Muscle of arm (tissue), 1 donor: ENCODE measurements at regions not wholly inside any gene's neighbourhood (a gene's known extent, or its start where the extent isn't known, plus 50 kb on each side); places are given as distances from the start of the nearest gene placed in this dataset.

Experiments
- DNase-seq: peaks from one replicate; pipeline ENCODE4 v3.0.0-alpha.2; 2013

- no peak for DNase-seq
These were observed 156.2 kb upstream of the UMPS start for GRCh38 chr3:124574012-124574411.

GRCh38 chr3:124576565-124577493 is 153.4 kb upstream of the UMPS start:
- no peak for DNase-seq

DNA sequence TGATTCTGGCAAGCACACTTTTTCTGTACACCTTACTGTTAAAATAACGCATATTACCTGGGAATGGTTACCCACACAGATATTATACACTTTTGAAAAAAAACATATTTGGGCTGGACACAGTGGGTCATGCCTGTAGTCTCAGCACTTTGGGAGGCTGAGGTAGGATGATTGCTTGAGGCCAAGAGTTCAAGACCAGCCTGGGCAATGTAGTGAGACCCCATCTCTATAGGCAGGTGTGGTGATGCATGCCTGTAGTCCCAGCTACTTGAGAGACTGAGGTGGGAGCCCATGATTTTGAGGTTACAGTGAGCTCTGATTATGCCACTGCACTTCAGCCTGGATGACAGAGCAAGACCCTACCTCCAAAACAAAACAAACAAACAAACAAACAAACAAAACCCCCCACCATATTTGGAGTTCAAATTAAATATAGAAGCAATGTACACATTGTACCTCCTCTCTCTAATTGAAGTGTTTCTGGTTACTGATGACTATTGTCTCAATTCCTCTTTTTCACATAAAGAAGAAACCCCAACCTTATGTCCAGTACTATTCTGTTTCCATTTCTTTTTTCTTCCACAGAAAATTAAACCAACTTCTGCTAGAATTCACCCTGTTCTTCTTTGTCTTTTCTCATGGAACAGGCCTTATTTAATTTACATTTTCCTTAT is 152.6 kb upstream of the UMPS start:
- no peak for DNase-seq

DNA sequence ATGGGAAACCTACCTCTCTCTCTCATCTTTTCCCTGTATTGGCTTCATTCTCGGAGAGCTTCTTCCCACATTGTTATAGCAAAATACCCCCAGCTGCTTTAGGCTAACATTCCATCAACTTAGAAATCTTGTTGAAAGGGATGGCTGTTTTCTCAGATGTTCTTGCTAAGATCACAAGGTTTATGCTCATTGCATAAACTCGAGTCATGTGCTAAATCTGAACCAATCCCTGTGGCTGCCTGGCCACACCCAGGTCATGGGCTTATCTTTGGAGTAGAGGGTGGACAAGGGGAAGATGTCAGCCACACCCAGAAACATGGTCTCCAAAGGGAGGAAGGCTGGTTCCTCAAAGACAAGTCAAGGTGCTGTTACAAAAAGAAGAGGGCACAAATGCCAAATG is 150.6 kb upstream of the UMPS start:
- DNase-seq, result no peak

GRCh38 chr3:124582196-124582595 is 148.1 kb upstream of the UMPS start:
- no peak for DNase-seq

DNA sequence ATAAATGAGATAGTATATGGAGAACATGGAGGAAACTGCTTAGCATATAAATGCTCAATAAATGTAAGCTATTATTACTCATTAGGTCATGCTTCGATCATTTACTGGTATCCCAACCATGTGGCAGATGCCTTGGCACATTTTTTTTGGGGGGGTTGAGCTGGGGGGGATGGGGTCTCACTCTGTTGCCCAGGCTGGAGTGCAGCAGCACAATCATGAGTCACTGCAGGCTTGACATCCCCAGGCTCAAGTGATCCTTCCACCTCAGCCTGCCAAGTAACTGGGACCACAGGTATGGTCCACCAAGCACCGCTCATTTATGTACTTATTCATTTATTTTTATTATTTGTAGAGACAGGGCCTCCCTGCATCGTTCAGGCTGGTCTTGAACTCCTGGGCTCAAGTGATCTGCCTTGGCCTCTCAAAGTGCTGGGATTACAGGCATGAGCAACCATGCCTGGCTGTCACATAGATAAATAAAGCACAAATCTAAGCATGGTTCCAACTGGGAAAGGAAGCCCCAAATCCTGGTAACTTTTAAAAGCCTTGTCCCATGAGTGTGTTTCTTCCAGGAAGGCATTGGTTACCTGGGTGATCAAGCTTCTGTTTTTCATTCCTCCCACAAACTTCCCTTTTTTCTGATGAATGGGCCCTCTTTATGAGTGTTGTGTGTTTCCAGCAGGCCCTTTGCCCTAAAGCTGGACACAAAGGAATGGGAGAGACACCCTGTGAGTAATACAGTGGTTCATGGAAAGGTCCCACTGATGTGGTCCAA is 147.4 kb upstream of the UMPS start:
- DNase-seq, result no peak

DNA sequence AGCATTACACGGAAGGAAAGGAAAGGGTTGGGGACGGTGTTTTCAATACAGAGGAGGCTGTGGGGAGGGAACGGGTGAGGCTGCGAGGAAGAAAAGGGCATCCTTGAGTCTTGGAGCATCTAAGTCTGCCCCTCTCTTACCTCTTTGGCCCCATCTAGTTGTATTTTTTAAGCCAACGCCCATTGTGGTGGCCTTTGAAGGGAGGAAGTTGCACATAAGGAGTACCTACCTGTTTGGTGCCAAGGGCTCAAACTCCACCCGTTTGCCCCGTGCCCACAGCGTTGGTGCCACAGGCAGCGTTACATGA is 146.1 kb upstream of the UMPS start:
- DNase-seq, result no peak

DNA sequence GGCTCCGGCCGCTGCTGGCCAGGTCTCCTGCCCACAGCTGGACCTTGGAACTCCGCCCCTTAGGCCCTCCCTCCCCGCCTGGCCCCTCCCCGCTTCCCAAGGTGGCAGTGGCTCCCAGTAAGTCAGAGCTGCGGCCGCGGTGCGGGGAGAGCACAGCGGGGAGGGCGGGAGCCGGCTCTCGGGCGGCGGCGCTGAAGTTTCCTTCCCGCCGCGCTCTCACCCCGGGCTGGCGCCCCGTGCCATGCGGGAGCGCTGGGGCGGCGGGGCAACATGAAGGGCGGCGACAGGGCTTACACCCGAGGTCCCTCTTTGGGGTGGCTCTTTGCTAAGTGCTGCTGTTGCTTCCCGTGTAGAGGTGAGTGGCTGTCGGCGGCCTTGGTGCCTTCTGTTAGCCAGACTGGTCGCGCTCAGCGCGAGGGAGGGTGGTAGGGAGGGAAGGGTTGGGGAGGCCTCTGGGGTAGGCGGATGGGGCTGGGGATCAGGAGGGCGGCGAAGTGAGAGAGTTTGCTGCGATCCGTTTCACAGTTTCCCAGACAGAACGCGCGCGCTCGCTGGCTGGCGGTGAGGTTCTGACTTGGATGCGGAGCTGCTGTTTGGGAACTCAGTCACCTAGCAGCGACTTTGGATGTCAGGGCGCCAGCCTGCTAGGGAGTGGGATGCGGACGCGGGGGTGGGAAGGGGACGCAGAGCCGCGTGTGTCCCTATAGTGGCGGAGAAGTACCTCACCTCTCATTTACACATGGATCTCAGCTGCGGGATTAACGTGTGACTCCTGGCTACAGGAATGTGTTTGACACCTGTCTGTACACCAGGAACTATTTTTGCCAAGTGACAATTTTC is 145.5 kb upstream of the UMPS start:
- DNase-seq, result peak; percentile 35

DNA sequence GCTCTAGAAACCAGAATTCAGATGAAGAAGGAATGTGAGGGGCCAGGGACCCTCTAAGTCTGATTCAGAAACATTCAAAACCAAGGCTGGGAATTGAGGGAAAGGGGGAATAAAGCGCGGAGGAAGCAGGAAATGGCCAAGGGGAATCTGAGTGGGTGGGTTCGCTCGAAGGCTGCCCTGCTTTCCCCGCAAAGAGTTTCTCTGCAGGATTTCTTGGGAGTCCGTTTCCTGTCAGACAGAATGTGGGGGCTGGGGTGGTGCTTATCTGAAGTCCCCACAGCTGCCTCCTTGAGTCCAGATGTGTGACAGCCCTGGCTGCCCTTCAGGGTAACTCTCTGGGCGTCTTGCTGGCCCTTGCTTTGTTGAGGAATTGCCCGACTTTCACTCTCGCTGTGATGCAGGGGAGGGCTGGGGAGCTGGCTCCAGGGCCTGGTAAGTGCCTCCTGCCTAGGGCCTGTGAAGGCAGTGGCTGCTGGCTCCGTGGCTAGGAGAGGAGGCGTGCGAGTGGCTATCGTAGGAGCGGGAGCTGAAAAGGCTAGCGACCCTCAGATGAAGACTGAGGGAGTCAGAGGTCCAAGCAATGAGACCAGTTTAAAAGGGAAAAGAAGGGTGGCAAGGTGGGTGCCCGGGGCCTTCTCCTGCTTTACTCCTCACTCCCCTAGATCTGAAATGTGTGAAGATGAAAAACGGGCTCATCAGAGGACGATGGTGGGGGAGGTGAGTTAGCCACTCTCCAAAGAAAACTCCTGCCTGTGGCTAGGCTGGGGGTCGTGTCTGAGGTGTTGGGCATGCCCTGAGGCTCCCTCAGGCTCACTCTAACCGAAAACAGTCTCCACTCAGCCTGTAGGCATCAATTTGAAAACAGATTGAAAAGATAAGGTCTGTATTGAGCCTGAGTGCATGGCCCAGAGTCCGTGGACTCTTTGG is 143.9 kb upstream of the UMPS start:
- no peak for DNase-seq

- DNase-seq, result no peak
These were observed 143.2 kb upstream of the UMPS start for GRCh38 chr3:124587053-124587408.

DNA sequence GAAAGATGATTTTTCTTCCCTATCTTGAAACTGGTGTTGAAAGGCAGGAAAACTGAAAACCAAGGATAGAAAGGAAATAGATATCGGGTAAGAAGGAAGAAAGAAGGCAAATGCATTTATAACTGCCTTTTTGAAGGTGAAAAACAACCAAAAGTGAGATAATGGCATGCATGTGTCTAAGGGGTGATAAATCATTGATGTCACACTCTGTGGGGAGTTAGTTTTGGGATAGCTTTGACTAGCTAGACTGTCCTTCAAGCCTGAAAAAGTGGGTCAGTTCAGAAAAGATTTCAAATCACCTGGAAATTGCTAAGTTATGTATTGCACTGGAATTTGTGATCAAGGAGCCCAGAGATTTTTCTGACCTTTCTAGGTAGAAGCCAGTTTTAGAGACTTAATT is 142.2 kb upstream of the UMPS start:
- no peak for DNase-seq

- DNase-seq, result no peak
These were observed 141.5 kb upstream of the UMPS start for GRCh38 chr3:124588794-124589193.

- DNase-seq, result no peak
These were observed 138.6 kb upstream of the UMPS start for GRCh38 chr3:124591699-124592098.

- no peak for DNase-seq
These were observed 137.4 kb upstream of the UMPS start for GRCh38 chr3:124592658-124593441.

DNA sequence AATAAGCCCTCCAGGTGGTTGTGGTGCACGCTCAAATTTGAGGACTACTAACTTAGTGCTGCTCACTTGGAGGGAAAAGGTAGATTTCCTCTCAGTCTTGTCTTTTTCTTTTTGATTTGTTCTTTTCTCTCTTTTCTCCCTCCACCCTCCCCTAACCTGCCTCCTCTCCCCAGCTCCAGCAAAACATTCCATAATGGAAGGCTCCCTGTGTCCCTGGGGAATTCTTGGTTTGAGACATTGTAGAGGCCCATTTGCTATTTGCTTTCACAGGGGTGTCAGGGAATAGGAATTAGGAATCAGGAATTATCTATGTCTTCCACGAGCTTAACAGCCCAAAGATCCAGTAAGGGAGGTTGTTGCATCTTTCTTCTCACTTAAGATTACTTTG is 136.8 kb upstream of the UMPS start:
- DNase-seq, result no peak

- no peak for DNase-seq
These were observed 135.7 kb upstream of the UMPS start for GRCh38 chr3:124594581-124594980.

DNA sequence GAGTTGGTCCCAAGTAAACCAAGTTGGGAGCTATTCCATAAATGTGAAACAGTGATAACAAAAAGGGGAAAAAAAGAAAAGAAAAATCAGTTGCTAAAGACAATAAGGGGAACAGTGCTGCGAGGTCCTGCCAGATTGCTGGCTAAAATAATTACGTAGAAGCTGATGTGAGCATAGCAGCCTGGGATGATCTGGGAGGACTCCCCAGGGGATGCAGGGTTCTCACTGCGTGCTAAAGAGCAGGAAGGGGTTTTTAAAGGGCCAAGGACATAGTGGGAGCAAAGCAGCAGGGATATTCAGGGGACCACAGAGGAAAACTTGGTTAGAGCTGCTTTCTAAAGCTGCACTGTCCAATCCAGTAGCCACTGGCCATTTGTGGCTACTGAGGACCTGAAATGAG is 133.0 kb upstream of the UMPS start:
- DNase-seq, result no peak

DNA sequence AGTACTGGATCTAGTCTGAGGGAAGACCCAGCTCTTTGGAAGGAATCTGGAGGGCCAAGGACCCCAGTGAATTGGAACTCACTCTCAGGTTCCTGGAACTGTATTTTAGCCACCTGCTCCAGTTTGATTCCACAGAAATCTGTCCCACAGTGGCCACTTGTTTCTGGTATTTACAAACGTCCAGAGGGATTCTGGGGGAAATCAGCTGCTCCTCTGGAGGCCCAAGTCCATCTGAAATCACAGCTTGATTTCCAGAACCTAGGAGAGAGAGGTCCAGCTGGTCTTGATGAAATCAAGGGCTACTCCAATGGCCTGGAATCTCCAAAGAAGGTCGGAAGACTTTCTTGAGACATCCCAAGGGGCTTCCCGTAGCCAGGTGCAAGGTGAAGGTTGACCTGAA is 132.3 kb upstream of the UMPS start:
- no peak for DNase-seq

DNA sequence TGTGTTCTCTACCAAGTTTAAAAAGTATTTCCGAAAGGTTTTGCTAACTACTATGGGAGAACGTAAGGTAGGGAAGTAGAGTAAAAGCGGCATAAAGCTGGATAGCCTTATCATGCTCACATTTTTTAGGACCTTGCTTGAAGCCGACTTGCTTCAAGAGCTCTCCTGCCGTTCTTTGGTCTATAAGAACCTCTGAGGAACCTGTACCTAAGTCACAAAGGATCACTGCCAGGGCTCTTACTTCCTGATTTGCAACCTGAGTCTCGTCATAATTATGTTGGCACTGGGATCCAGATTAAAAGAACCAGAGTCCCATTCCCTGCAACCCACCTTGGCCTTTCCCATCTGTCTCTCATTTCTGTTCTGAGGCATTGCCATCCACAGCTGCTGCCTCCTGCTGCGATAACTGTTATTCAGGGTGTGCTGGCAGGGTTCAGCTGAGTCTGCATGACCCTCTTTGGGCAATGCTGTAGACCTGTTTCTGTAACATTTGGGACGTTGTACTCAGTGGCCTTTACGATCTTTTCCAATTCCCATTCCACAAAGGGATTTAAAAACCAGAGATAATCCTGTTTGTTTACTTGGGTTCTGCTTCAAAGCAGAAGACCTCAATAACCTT is 131.0 kb upstream of the UMPS start:
- DNase-seq, result no peak
